GM12878 (cell line): ENCODE measurements at regions not wholly inside any gene's neighbourhood (a gene's known extent, or its start where the extent isn't known, plus 50 kb on each side); places are given as distances from the start of the nearest gene placed in this dataset.

Experiments used
- BACH1 ChIP-seq: fragments of 450-650 bp; IDR thresholded peaks from 2 replicates; pipeline ENCODE4 v1.6.1; 2017; ENCODE audit warnings: mild to moderate bottlenecking, borderline replicate concordance
- CBX3 ChIP-seq: fragments of 200-600 bp; sonication (generic); IDR thresholded peaks from 2 replicates; pipeline ENCODE4 v1.6.1; 2016; ENCODE audit warnings: low read depth, borderline replicate concordance
- GABPA ChIP-seq: IDR thresholded peaks from 2 replicates; pipeline ENCODE4 v1.6.1; 2014; ENCODE audit warnings: antibody characterized with exemption, low read depth, mild to moderate bottlenecking, inconsistent platforms
- IKZF2 ChIP-seq, 2 experiments: fragments of 450-650 bp; IDR thresholded peaks; 2 replicates each; pipeline ENCODE4 v1.6.1; 2017; ENCODE audit warnings: mild to moderate bottlenecking in 2 of 2, moderate library complexity in 2 of 2
- NR2C1 ChIP-seq: fragments of 450-650 bp; IDR thresholded peaks from 2 replicates; pipeline ENCODE4 v1.6.1; 2017; ENCODE audit warnings: antibody characterized with exemption, mild to moderate bottlenecking, moderate library complexity
- PAX5 ChIP-seq: IDR thresholded peaks from 2 replicates; pipeline ENCODE4 v1.6.1; 2011; ENCODE audit warnings: low read depth, low read length, borderline replicate concordance
- PRDM15 ChIP-seq: fragments of 450-650 bp; formaldehyde crosslinking; IDR thresholded peaks from 2 replicates; pipeline ENCODE4 v1.4.0; 2020; ENCODE audit warnings: mild to moderate bottlenecking, moderate library complexity
- SMARCA5 ChIP-seq: fragments of 450-650 bp; IDR thresholded peaks from 2 replicates; pipeline ENCODE4 v1.6.1; 2017; ENCODE audit warnings: mild to moderate bottlenecking
- SUPT20H ChIP-seq: IDR thresholded peaks from 2 replicates; pipeline ENCODE4 v1.6.1; 2011; ENCODE audit warnings: low read depth, mild to moderate bottlenecking, low read length, moderate library complexity, borderline replicate concordance; ENCODE audit not compliant: control insufficient read depth
- ZSCAN29 ChIP-seq: fragments of 450-650 bp; IDR thresholded peaks from 2 replicates; pipeline ENCODE4 v1.6.1; 2017; ENCODE audit warnings: mild to moderate bottlenecking, moderate library complexity
- TF ChIP-seq, protein P1 (sequence below): IDR thresholded peaks from 2 replicates; pipeline ENCODE4 v1.6.1; 2011; ENCODE audit warnings: low read depth, low read length, improper control_type of control experiment, borderline replicate concordance

DNA sequence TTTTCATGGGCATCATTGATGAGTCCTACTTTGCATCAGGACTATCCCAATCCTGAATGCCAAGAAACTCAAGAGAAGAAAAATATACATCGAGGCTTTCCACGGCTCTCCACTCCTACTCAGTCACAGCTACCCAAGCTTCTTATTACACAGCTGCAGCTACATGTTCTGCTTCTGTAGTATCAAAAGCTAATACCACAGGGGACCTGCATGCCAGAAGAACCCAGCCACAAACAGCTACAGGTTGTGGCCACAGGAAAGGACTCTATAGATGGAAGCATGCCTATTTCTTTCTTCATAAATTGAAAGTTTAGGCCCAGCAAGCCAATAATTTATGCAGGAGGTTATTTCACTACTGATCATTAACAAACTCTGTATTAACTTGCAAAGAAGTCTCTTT is 209.7 kb upstream of the EGLN3 start (continued):
- TF ChIP-seq, protein P1, sequence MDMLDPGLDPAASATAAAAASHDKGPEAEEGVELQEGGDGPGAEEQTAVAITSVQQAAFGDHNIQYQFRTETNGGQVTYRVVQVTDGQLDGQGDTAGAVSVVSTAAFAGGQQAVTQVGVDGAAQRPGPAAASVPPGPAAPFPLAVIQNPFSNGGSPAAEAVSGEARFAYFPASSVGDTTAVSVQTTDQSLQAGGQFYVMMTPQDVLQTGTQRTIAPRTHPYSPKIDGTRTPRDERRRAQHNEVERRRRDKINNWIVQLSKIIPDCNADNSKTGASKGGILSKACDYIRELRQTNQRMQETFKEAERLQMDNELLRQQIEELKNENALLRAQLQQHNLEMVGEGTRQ: no peak
- TF ChIP-seq PAX5 (no peak), ZSCAN29 (no peak), SUPT20H (no peak), GABPA (no peak), BACH1 (no peak), CBX3 (no peak), IKZF2 (IDR thresholded peaks at IDR 0.05) (no peak), SMARCA5 (no peak), PRDM15 (CRISPR knock-in tag) (no peak), NR2C1 (no peak)
